Cardiac fibroblast (primary cell): ENCODE measurements at regions not wholly inside any gene's neighbourhood (a gene's known extent, or its start where the extent isn't known, plus 50 kb on each side); places are given as distances from the start of the nearest gene placed in this dataset.

Source experiments
- DNase-seq, 2 donors: peaks; one replicate each; pipeline versions ENCODE4 v3.0.0 to v3.0.0-alpha.2; 2010; ENCODE audit warnings: low read depth in 2 of 2
- H3K4me3 ChIP-seq, 2 donors: replicated peaks in 1 of 2; 1 replicate in 1 of 2; 2 replicates in 1 of 2; pipeline ENCODE4 v1.5.1; 2011; ENCODE audit warnings: low read depth in 2 of 2, low read length in 2 of 2, mild to moderate bottlenecking in 2 of 2, moderate library complexity in 1 of 2
- CTCF ChIP-seq: IDR thresholded peaks from one replicate; pipeline ENCODE4 v1.5.1; 2011; ENCODE audit warnings: low read depth, mild to moderate bottlenecking, low read length, inconsistent platforms

GRCh38 chr5:109567374-109568044 lies 122.2 kb upstream of the MAN2A1 start:
- no peak overlapping the region for H3K4me3 ChIP-seq
- DNase-seq: peak; percentile 53 to 88
- TF ChIP-seq CTCF: no peak

GRCh38 chr5:109566361-109566760 lies 123.4 kb upstream of the MAN2A1 start:
- H3K4me3 ChIP-seq: no peak overlapping the region
- no peak for DNase-seq
- TF ChIP-seq CTCF: no peak

GRCh38 chr5:109563739-109564138 lies 126.0 kb upstream of the MAN2A1 start:
- no peak for TF ChIP-seq CTCF
- no peak for DNase-seq

GRCh38 chr5:109563189-109563588 lies 126.5 kb upstream of the MAN2A1 start:
- no peak for TF ChIP-seq CTCF
- H3K4me3 ChIP-seq: no peak overlapping the region
- DNase-seq: no peak

More at GRCh38 chr5:109563739-109564138, 126.0 kb upstream of the MAN2A1 start:
- no peak overlapping the region for H3K4me3 ChIP-seq

GRCh38 chr5:109562441-109562840 lies 127.3 kb upstream of the MAN2A1 start:
- TF ChIP-seq CTCF: no peak
- no peak for DNase-seq
- no peak overlapping the region for H3K4me3 ChIP-seq

GRCh38 chr5:109561447-109561846 lies 128.3 kb upstream of the MAN2A1 start:
- H3K4me3 ChIP-seq: no peak overlapping the region
- no peak for DNase-seq
- TF ChIP-seq CTCF: no peak

GRCh38 chr5:109560554-109560953 lies 129.2 kb upstream of the MAN2A1 start:
- H3K4me3 ChIP-seq: no peak overlapping the region
- TF ChIP-seq CTCF: no peak
- DNase-seq: no peak
